Type B pancreatic cell (in vitro differentiated cells): ENCODE measurements at regions not wholly inside any gene's neighbourhood (a gene's known extent, or its start where the extent isn't known, plus 50 kb on each side); places are given as distances from the start of the nearest gene placed in this dataset.

Experiments
- DNase-seq: peaks from one replicate; pipeline ENCODE4 v3.0.0; 2021; ENCODE audit warnings: mixed read lengths; ENCODE audit not compliant: unreplicated experiment; ENCODE audit errors: extremely low spot score
- H3K27ac Mint-ChIP-seq: 2 replicates; pipeline ENCODE4 v1.8.0; 2021; ENCODE audit warnings: mild to moderate bottlenecking, mixed read lengths
- H3K27me3 Mint-ChIP-seq: 2 replicates; pipeline ENCODE4 v1.8.0; 2021; ENCODE audit warnings: mixed read lengths
- H3K36me3 Mint-ChIP-seq: 2 replicates; pipeline ENCODE4 v1.8.0; 2021; ENCODE audit warnings: mixed read lengths
- H3K4me1 Mint-ChIP-seq: one replicate; pipeline ENCODE4 v1.8.0; 2021; ENCODE audit warnings: mixed read lengths; ENCODE audit not compliant: unreplicated experiment
- H3K4me3 Mint-ChIP-seq: 2 replicates; pipeline ENCODE4 v1.8.0; 2021; ENCODE audit warnings: mild to moderate bottlenecking, mixed read lengths
- H3K9me3 Mint-ChIP-seq: 2 replicates; pipeline ENCODE4 v1.8.0; 2021; ENCODE audit warnings: mixed read lengths
- TF ChIP-seq, protein P1 (sequence below): fragments of 200-600 bp; sonication (generic); conservative IDR thresholded peaks from 2 replicates; pipeline ENCODE4 v1.5.0; 2021; ENCODE audit warnings: antibody characterized with exemption, mild to moderate bottlenecking

DNA sequence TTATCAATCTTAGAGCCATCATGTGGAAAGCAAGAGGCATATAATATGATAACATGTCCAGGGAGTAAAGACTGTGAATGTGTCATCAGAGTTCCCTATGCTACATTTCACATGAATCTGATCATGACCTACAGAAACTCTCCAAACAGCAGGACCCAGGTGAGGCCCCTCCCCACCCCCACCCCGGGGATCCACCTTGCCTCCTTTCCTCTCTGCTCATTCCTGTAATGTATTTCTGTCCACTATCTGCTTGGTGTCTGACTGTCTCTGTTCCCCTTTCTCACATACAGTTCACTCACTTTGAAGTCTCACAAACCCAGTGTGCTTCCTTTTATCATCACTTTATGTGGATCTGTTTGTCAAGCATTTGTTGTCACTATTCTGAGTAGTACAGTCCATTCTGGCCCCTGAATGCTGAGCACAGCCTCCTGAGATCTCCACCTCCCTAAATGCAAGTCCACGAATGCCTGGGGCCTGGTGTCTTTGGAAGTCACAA is 76.4 kb upstream of the SMARCA2 start:
- Mint-ChIP-seq H3K27ac (no peak overlapping the region), H3K4me1 (no peaks in the 10 kb centered on the region), H3K27me3 (no peaks in the 10 kb centered on the region), H3K4me3 (no peak overlapping the region), H3K9me3 (peaks cover 6% of the 10 kb centered on the region), H3K36me3 (no peaks in the 10 kb centered on the region)
- TF ChIP-seq, protein P1, sequence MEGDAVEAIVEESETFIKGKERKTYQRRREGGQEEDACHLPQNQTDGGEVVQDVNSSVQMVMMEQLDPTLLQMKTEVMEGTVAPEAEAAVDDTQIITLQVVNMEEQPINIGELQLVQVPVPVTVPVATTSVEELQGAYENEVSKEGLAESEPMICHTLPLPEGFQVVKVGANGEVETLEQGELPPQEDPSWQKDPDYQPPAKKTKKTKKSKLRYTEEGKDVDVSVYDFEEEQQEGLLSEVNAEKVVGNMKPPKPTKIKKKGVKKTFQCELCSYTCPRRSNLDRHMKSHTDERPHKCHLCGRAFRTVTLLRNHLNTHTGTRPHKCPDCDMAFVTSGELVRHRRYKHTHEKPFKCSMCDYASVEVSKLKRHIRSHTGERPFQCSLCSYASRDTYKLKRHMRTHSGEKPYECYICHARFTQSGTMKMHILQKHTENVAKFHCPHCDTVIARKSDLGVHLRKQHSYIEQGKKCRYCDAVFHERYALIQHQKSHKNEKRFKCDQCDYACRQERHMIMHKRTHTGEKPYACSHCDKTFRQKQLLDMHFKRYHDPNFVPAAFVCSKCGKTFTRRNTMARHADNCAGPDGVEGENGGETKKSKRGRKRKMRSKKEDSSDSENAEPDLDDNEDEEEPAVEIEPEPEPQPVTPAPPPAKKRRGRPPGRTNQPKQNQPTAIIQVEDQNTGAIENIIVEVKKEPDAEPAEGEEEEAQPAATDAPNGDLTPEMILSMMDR = no peak
- DNase-seq = no peak

GRCh38 chr9:1939466-1939865 is 75.7 kb upstream of the SMARCA2 start:
- Mint-ChIP-seq H3K27ac (no peak overlapping the region), H3K36me3 (no peaks in the 10 kb centered on the region), H3K4me3 (no peak overlapping the region), H3K4me1 (no peaks in the 10 kb centered on the region), H3K9me3 (peaks cover 6% of the 10 kb centered on the region), H3K27me3 (no peaks in the 10 kb centered on the region)
- TF ChIP-seq, protein P1 = no peak
- DNase-seq = no peak

- no peak for DNase-seq
- H3K27ac Mint-ChIP-seq = no peak overlapping the region
- TF ChIP-seq, protein P1 = peak; percentile 72
- H3K4me1 Mint-ChIP-seq = no peaks in the 10 kb centered on the region
- no peaks in the 10 kb centered on the region for H3K36me3 Mint-ChIP-seq
- H3K27me3 Mint-ChIP-seq = no peaks in the 10 kb centered on the region
- no peak overlapping the region for H3K4me3 Mint-ChIP-seq
- peaks cover 6% of the 10 kb centered on the region for H3K9me3 Mint-ChIP-seq
Observed at GRCh38 chr9:1939926-1940368, 75.2 kb upstream of the SMARCA2 start.

- H3K4me3 Mint-ChIP-seq = no peak overlapping the region
- TF ChIP-seq, protein P1 = peak; percentile 31
- peaks cover 11% of the 10 kb centered on the region for H3K9me3 Mint-ChIP-seq
- H3K27ac Mint-ChIP-seq = no peak overlapping the region
- H3K27me3 Mint-ChIP-seq = no peaks in the 10 kb centered on the region
- no peaks in the 10 kb centered on the region for H3K36me3 Mint-ChIP-seq
- peaks cover 1% of the 10 kb centered on the region for H3K4me1 Mint-ChIP-seq
- DNase-seq = no peak
Observed at GRCh38 chr9:1941989-1942388, 73.2 kb upstream of the SMARCA2 start.

DNA sequence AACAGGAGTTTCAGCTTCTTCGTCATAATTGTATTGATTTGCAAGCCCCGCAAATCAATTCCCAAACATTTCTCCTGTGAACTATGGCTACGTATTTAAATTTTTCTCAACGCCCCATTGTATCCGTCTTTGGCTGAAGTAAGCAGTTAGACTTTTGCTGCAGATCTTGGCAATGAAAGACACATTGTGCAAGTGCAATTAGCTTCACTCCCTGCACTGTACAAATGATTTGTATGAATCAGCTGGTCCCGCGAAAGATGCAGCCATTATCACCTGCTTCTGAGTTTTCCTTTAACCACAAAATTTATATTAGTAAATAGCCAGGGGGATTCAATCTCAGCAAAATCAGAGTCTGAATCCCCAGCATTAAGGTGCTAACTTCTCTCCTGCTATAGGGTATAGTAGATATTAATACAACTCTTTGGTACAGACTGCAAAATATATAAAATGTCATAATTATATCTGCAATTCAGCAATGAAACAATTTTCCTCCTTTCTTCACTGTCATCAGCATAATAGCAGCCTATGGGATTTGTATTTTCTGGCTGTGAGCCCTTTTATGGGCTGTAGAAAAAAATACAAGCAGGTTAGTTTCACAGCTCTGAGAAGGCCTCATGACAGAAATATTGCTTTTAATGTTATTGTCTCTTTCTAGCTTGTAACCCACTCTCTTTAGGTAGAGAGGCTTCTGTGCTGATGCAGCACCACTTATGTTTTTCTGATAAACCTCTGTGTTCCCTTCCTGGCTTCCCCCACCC is 68.4 kb upstream of the SMARCA2 start:
- H3K4me1 Mint-ChIP-seq = peaks cover 6% of the 10 kb centered on the region
- no peak overlapping the region for H3K27ac Mint-ChIP-seq
- H3K27me3 Mint-ChIP-seq = no peaks in the 10 kb centered on the region
- TF ChIP-seq, protein P1 = no peak
- no peak overlapping the region for H3K4me3 Mint-ChIP-seq
- no peak for DNase-seq
- no peaks in the 10 kb centered on the region for H3K36me3 Mint-ChIP-seq
- peaks cover 5% of the 10 kb centered on the region for H3K9me3 Mint-ChIP-seq
